ENCODE measurements at regions not wholly inside any gene's neighbourhood (a gene's known extent, or its start where the extent isn't known, plus 50 kb on each side); places are given as distances from the start of the nearest gene placed in this dataset.

DNA sequence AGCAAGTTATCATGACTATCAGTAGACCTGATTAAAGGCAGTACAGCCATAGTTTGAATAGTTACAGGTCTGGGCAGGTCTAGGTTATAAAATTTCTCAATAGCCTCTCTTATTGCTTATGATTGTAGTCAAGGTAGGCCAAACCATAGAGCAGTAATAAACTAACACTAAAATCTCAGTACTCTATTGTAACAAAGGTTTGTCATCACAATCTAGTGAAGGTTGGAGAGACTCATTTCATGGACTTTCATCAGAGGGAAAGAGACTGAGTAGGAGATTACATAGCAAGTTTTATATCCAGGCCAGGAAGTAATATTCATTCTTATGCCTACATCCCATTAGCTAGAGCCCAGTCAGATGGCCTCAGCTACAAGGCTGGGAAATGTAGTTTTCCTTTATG lies 141.0 kb downstream of the ASB9 start:
- no peak overlapping the region for H3K4me3 ChIP-seq (ENCODE audit: low read length)
- no peak for DNase-seq (ENCODE audit: low read depth)
- TF ChIP-seq, protein P1, sequence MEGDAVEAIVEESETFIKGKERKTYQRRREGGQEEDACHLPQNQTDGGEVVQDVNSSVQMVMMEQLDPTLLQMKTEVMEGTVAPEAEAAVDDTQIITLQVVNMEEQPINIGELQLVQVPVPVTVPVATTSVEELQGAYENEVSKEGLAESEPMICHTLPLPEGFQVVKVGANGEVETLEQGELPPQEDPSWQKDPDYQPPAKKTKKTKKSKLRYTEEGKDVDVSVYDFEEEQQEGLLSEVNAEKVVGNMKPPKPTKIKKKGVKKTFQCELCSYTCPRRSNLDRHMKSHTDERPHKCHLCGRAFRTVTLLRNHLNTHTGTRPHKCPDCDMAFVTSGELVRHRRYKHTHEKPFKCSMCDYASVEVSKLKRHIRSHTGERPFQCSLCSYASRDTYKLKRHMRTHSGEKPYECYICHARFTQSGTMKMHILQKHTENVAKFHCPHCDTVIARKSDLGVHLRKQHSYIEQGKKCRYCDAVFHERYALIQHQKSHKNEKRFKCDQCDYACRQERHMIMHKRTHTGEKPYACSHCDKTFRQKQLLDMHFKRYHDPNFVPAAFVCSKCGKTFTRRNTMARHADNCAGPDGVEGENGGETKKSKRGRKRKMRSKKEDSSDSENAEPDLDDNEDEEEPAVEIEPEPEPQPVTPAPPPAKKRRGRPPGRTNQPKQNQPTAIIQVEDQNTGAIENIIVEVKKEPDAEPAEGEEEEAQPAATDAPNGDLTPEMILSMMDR (conservative IDR thresholded peaks at IDR 0.05; ENCODE audit: low read length): no peak

DNA sequence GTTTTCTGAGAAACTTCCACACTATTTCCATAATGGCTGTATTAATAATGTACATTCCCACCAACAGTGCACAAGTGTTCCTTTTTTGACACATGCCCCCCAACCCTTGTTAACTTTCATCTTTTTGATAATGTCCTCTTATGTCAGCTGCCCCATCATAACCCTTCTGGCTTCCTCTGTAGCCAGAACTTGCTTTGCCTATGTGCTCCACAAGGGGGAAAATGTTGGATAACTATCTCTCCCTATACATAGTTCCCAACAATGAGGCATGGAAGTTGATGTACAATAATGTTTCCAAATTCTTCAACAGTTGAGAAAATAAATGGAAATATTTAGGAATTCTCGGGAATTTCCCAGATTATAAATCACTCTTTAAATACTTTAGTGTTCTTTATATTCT lies 142.9 kb downstream of the ASB9 start:
- DNase-seq (ENCODE audit: low read depth): no peak
- TF ChIP-seq, protein P1 (conservative IDR thresholded peaks at IDR 0.05; ENCODE audit: low read length): no peak
- no peak overlapping the region for H3K4me3 ChIP-seq (ENCODE audit: low read length)

DNA sequence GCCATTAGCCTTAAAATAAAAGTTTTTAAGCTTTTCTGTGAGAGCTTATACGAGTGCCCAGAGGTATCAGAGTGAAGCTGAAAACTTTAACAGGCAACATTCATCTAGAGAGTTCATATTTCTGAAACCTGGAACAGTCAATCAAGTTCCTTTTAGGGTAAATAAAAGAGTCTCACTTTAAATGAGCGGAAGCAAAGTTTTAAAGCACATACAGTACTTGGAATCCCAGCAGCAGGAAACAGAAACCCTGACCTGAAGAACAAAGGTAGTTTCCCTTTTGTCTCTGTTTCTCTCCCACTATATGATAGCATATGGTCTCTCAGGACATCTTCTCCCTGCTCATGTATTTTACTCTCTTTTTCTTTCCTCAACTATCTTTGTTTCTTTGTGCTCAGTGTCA lies 153.0 kb downstream of the ASB9 start:
- no peak for DNase-seq (ENCODE audit: low read depth)
- no peak overlapping the region for H3K4me3 ChIP-seq (ENCODE audit: low read length)
- TF ChIP-seq, protein P1 (conservative IDR thresholded peaks at IDR 0.05; ENCODE audit: low read length): no peak

DNA sequence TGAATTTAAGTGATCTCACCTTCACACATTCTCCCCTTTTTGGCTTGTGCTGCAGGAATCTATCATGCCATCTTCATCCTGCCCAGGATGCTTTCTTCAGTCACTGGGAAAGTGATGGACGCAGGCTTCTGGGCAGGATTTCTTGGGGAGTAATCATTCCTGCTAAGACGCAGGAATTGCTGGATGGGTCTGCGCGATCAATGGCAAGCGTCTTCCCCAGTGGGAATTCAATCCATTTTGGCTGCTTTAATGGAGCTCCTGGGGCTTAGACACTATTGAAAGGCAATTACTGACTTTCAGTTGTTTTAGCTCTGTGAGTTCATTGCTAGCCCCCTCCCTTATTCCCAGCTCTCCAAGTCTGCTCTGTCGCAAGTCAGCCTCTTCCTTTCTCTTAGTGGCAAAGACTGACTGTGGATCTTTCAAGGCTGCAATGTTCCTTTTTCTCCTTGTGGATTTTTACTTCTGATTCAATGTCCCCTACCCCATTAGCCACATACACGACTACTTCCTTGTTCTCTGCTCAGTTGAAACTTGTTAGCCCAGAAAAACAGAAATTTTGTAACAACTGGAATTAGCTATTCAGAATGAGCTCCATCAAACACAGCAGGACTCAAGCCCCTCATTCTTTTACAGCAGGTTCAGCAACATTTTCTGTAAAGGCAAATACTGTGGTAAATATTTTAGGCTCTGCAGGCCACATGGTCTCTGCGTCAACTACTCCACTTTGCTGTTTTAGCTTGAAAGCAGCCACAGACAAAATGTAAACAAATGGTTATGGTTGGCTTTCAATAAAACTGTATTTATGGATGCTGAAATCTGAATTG lies 154.9 kb downstream of the ASB9 start:
- no peak overlapping the region for H3K4me3 ChIP-seq (ENCODE audit: low read length)
- TF ChIP-seq, protein P1 (conservative IDR thresholded peaks at IDR 0.05; ENCODE audit: low read length): no peak
- no peak for DNase-seq (ENCODE audit: low read depth)

DNA sequence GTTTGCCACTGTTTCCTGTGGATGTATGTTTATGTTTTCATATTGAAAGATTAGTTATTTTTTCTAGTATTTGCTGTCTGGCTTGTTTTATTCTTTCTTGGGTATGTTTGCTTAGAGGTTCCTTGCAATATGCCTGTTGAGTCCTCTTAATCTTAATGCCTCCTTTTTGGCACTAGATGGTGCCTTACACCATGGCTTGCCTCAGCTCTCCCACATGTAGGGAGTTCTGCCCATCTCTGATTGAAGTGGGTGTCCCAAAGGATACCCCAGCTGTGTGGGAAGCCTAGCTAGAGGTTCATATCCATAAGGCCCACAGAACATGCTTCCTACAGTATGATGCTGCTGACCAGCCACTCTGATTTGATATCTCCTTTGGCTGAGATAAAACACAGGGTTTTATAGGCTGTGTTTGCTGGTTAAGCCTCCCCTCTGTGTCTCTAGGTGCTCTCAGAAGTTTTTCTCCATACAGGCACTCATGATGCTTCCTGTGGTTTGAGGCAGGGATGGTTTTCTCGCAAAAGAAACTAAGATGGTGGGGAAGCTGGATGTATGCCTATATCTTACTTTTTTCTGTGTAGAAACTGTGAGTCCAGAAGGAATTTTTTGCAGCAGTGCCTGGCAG lies 162.4 kb downstream of the ASB9 start:
- no peak for DNase-seq (ENCODE audit: low read depth)
- TF ChIP-seq, protein P1 (conservative IDR thresholded peaks at IDR 0.05; ENCODE audit: low read length): no peak

DNA sequence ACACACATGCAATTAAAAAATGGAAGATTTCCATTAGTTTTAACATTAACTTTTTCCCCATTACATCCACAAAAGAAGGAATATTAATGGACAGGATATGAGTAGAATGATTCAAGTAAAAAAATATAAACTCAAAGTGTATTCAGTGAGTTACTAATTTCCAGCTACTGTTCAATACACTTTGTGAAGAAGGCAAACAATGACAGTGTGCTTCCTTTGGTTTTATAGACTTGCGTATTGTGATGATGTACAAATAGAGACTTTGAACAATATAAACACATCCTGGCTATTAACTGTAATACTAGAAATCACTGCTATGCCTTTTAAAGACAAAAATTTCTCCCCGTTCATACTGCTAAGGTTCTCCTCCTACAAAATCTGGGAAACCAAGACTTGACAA lies 171.4 kb downstream of the ASB9 start:
- TF ChIP-seq, protein P1 (conservative IDR thresholded peaks at IDR 0.05; ENCODE audit: low read length): no peak
- no peak for DNase-seq (ENCODE audit: low read depth)
- H3K4me3 ChIP-seq (ENCODE audit: low read length): no peak overlapping the region

More for the DNA sequence above, 162.4 kb downstream of the ASB9 start:
- no peak overlapping the region for H3K4me3 ChIP-seq (ENCODE audit: low read length)

DNA sequence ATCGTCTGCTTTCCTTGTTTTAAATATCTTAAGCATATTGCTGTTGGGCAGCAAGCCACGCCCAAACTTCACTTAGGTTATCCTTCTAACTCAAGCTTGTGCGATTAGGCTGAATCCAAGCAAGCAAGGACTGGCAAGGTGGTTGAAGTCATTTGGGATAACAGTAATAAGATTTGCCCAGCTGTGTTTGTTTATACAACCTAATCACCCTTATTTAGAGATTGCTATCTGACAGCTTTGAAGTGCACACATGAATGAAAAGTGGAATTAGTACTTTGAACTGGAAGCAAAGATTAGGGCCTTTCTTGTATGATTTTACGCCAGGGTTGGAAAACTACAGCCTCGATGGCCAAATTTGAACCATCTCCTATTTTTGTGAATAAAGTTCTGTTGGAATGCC lies 182.1 kb downstream of the ASB9 start:
- TF ChIP-seq, protein P1 (conservative IDR thresholded peaks at IDR 0.05; ENCODE audit: low read length): no peak
- no peak overlapping the region for H3K4me3 ChIP-seq (ENCODE audit: low read length)
- no peak for DNase-seq (ENCODE audit: low read depth)
